ENCODE measurements at regions not wholly inside any gene's neighbourhood (a gene's known extent, or its start where the extent isn't known, plus 50 kb on each side); places are given as distances from the start of the nearest gene placed in this dataset.

DNA sequence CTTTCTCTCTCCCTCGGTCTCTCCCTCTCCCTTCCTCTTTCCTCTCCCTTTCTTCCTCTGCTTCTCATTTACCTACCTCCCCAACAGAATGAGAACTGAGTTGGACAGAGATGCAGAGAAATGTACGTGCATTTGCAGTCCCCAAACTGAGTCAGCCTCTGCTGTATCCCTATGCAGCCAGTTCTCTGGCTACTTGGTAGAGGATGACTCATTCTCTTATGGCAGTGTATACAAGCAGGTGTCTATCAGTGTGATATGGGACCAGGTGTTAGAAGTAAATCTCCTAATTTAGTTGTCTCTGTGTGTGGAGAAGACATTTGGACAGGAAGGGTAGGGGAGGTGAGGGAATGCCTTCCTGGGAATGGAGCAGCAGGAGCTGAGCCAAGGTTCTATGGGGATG is 470.8 kb downstream of the CD109 start:
- no peak overlapping the region for H3K4me2 ChIP-seq (ENCODE audit: low read length)
- no peaks in the 10 kb centered on the region for H3K4me1 ChIP-seq (ENCODE audit: insufficient read depth, low read length, severe bottlenecking)
- no peaks in the 10 kb centered on the region for H3K79me2 ChIP-seq (ENCODE audit: insufficient read depth, low read length)
- H3K9me2 ChIP-seq (ENCODE audit: low read depth, low read length) = no peaks in the 10 kb centered on the region
- H3K4me3 ChIP-seq (ENCODE audit: low read depth, low read length, poor library complexity, severe bottlenecking) = no peak overlapping the region
- no peaks in the 10 kb centered on the region for H4K20me1 ChIP-seq (ENCODE audit: insufficient read depth, low read length)
- no peaks in the 10 kb centered on the region for H3K9me3 ChIP-seq (ENCODE audit: low read length)
- no peak overlapping the region for H3K9ac ChIP-seq (ENCODE audit: low read length)
- H3K27ac ChIP-seq (ENCODE audit: low read depth, low read length, poor library complexity, severe bottlenecking) = no peak overlapping the region
- no peaks in the 10 kb centered on the region for H3F3A ChIP-seq (ENCODE audit: insufficient read depth, low read length)
- no peaks in the 10 kb centered on the region for H3K27me3 ChIP-seq (ENCODE audit: insufficient read depth, low read length)
- no peak for TF ChIP-seq EZH2 (IDR thresholded peaks at IDR 0.05; ENCODE audit: borderline replicate concordance, low read length)
- TF ChIP-seq, protein P1, sequence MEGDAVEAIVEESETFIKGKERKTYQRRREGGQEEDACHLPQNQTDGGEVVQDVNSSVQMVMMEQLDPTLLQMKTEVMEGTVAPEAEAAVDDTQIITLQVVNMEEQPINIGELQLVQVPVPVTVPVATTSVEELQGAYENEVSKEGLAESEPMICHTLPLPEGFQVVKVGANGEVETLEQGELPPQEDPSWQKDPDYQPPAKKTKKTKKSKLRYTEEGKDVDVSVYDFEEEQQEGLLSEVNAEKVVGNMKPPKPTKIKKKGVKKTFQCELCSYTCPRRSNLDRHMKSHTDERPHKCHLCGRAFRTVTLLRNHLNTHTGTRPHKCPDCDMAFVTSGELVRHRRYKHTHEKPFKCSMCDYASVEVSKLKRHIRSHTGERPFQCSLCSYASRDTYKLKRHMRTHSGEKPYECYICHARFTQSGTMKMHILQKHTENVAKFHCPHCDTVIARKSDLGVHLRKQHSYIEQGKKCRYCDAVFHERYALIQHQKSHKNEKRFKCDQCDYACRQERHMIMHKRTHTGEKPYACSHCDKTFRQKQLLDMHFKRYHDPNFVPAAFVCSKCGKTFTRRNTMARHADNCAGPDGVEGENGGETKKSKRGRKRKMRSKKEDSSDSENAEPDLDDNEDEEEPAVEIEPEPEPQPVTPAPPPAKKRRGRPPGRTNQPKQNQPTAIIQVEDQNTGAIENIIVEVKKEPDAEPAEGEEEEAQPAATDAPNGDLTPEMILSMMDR (IDR thresholded peaks at IDR 0.05; ENCODE audit: low read length) = no peak
- H3K36me3 ChIP-seq (ENCODE audit: insufficient read depth, low read length) = no peaks in the 10 kb centered on the region
- no peak overlapping the region for H2AFZ ChIP-seq (ENCODE audit: low read length)

DNA sequence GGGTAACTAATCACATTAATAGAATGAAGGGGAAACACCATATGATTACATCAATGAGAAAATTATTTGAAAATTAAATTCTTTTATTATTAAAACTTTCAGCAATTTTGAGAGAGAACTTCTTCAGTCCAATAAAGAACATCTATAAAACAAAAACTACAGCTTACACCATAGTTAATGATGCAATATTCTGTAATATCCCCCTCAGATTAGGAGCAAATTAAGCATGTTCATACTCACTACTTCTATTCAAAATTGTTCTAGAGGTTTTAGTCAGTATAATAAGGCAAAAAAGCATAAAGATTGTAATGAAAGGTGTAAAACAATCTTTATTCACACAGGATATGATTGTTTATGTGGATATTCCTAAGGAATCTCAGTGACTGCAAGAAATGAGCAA is 465.4 kb downstream of the CD109 start:
- no peaks in the 10 kb centered on the region for H3K9me3 ChIP-seq (ENCODE audit: low read length)
- no peak overlapping the region for H3K9ac ChIP-seq (ENCODE audit: low read length)
- no peak overlapping the region for H3K4me2 ChIP-seq (ENCODE audit: low read length)
- no peaks in the 10 kb centered on the region for H3K36me3 ChIP-seq (ENCODE audit: insufficient read depth, low read length)
- no peaks in the 10 kb centered on the region for H3F3A ChIP-seq (ENCODE audit: insufficient read depth, low read length)
- H4K20me1 ChIP-seq (ENCODE audit: insufficient read depth, low read length) = no peaks in the 10 kb centered on the region
- H3K27ac ChIP-seq (ENCODE audit: low read depth, low read length, poor library complexity, severe bottlenecking) = no peak overlapping the region
- no peak overlapping the region for H2AFZ ChIP-seq (ENCODE audit: low read length)
- H3K79me2 ChIP-seq (ENCODE audit: insufficient read depth, low read length) = no peaks in the 10 kb centered on the region
- no peaks in the 10 kb centered on the region for H3K27me3 ChIP-seq (ENCODE audit: insufficient read depth, low read length)
- no peaks in the 10 kb centered on the region for H3K4me1 ChIP-seq (ENCODE audit: insufficient read depth, low read length, severe bottlenecking)
- no peak for TF ChIP-seq EZH2 (IDR thresholded peaks at IDR 0.05; ENCODE audit: borderline replicate concordance, low read length)
- TF ChIP-seq, protein P1 (IDR thresholded peaks at IDR 0.05; ENCODE audit: low read length) = no peak
- no peaks in the 10 kb centered on the region for H3K9me2 ChIP-seq (ENCODE audit: low read depth, low read length)
- no peak overlapping the region for H3K4me3 ChIP-seq (ENCODE audit: low read depth, low read length, poor library complexity, severe bottlenecking)

DNA sequence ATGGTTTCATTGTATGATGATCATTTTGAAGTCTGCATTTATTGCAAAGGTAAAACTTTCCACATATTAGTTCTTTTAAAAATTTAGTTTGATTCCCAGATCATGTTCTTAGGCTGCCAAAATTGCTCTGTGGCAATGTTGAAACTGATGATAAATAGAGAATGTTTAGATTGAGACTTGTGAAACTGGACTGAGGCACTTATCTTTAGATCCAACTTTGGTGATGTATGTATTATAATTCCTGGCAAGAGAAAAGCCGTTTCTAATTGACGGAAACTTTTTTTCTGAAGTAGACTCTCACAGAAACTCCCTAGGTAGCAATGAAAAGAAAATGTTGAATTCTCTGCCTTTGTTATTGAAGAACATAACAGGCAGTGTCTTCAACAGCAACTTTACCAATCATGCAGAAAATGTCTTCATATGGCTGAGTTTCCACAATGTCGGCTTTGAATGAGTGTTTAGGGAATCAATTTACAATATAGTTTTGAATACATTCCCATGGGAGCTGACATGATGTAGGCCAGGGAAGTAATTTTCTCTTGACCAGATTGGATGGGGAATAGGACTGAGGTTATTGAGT is 456.2 kb downstream of the CD109 start:
- Histone ChIP-seq H3K9me2 (ENCODE audit: low read depth, low read length) (no peaks in the 10 kb centered on the region), H3K9me3 (ENCODE audit: low read length) (no peaks in the 10 kb centered on the region), H3K4me2 (ENCODE audit: low read length) (no peak overlapping the region), H3K79me2 (ENCODE audit: insufficient read depth, low read length) (no peaks in the 10 kb centered on the region), H3K9ac (ENCODE audit: low read length) (no peak overlapping the region), H3K27me3 (ENCODE audit: insufficient read depth, low read length) (no peaks in the 10 kb centered on the region), H4K20me1 (ENCODE audit: insufficient read depth, low read length) (no peaks in the 10 kb centered on the region), H3K36me3 (ENCODE audit: insufficient read depth, low read length) (no peaks in the 10 kb centered on the region), H3F3A (ENCODE audit: insufficient read depth, low read length) (no peaks in the 10 kb centered on the region), H3K4me3 (ENCODE audit: low read depth, low read length, poor library complexity, severe bottlenecking) (no peak overlapping the region), H2AFZ (ENCODE audit: low read length) (no peak overlapping the region), H3K4me1 (ENCODE audit: insufficient read depth, low read length, severe bottlenecking) (no peaks in the 10 kb centered on the region), H3K27ac (ENCODE audit: low read depth, low read length, poor library complexity, severe bottlenecking) (no peak overlapping the region)
- TF ChIP-seq, protein P1 (IDR thresholded peaks at IDR 0.05; ENCODE audit: low read length) = no peak
